Progenitor cell of endocrine pancreas (in vitro differentiated cells): ENCODE measurements at regions not wholly inside any gene's neighbourhood (a gene's known extent, or its start where the extent isn't known, plus 50 kb on each side); places are given as distances from the start of the nearest gene placed in this dataset.

Experiments
- DNase-seq: peaks from one replicate; pipeline ENCODE4 v3.0.0; 2021; ENCODE audit warnings: low spot score; ENCODE audit not compliant: unreplicated experiment
- H3K27ac Mint-ChIP-seq: 2 replicates; pipeline ENCODE4 v1.8.0; 2021; ENCODE audit warnings: mild to moderate bottlenecking, moderate library complexity, mixed read lengths
- H3K27me3 Mint-ChIP-seq: 2 replicates; pipeline ENCODE4 v1.8.0; 2021; ENCODE audit warnings: mixed read lengths
- H3K36me3 Mint-ChIP-seq: 2 replicates; pipeline ENCODE4 v1.8.0; 2022; ENCODE audit warnings: mixed read lengths; ENCODE audit not compliant: insufficient read depth
- H3K4me1 Mint-ChIP-seq: 2 replicates; pipeline ENCODE4 v1.8.0; 2021; ENCODE audit warnings: low read depth, mixed read lengths
- H3K4me3 Mint-ChIP-seq: 2 replicates; pipeline ENCODE4 v1.8.0; 2021; ENCODE audit warnings: low read depth, mild to moderate bottlenecking, moderate library complexity, mixed read lengths
- H3K9me3 Mint-ChIP-seq: 2 replicates; pipeline ENCODE4 v1.8.0; 2021; ENCODE audit warnings: low read depth, mixed read lengths
- TF ChIP-seq, protein P1 (sequence below): fragments of 200-600 bp; sonication (generic); IDR thresholded peaks from one replicate; pipeline ENCODE4 v1.5.0; 2021; ENCODE audit warnings: antibody characterized with exemption, mild to moderate bottlenecking; ENCODE audit not compliant: unreplicated experiment

GRCh38 chr20:1824181-1824580, 71.0 kb upstream of the SIRPA start:
- Mint-ChIP-seq H3K36me3 (no peaks in the 10 kb centered on the region), H3K9me3 (peaks cover 6% of the 10 kb centered on the region), H3K27me3 (peaks cover 10% of the 10 kb centered on the region), H3K4me1 (peaks cover 17% of the 10 kb centered on the region), H3K4me3 (no peak overlapping the region), H3K27ac (no peak overlapping the region)
- no peak for DNase-seq
- TF ChIP-seq, protein P1, sequence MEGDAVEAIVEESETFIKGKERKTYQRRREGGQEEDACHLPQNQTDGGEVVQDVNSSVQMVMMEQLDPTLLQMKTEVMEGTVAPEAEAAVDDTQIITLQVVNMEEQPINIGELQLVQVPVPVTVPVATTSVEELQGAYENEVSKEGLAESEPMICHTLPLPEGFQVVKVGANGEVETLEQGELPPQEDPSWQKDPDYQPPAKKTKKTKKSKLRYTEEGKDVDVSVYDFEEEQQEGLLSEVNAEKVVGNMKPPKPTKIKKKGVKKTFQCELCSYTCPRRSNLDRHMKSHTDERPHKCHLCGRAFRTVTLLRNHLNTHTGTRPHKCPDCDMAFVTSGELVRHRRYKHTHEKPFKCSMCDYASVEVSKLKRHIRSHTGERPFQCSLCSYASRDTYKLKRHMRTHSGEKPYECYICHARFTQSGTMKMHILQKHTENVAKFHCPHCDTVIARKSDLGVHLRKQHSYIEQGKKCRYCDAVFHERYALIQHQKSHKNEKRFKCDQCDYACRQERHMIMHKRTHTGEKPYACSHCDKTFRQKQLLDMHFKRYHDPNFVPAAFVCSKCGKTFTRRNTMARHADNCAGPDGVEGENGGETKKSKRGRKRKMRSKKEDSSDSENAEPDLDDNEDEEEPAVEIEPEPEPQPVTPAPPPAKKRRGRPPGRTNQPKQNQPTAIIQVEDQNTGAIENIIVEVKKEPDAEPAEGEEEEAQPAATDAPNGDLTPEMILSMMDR: no peak

DNA sequence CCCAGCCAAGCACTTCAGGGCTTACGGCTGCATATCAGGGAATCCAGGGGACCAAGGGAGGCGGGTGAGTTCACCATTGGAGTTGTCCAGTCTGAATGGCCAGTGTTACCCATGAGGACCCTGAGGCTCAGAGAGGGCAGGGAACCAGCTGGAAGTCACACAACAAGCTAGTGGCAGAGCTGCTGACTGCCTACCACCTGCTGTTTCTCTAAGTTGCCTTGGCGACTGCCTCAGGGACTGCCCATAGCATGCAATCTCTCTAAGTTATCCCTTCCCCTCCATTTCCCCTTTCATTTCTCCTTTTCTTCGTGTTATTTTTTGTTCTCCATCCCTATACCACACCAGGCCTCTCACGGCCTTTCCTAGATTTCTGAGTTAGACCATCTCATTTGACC, 71.8 kb upstream of the SIRPA start:
- peaks cover 6% of the 10 kb centered on the region for H3K9me3 Mint-ChIP-seq
- H3K27me3 Mint-ChIP-seq: peaks cover 17% of the 10 kb centered on the region
- H3K36me3 Mint-ChIP-seq: no peaks in the 10 kb centered on the region
- TF ChIP-seq, protein P1: no peak
- H3K27ac Mint-ChIP-seq: no peak overlapping the region
- H3K4me1 Mint-ChIP-seq: peaks cover 15% of the 10 kb centered on the region
- no peak for DNase-seq
- no peak overlapping the region for H3K4me3 Mint-ChIP-seq

GRCh38 chr20:1822564-1823449, 72.4 kb upstream of the SIRPA start:
- Mint-ChIP-seq H3K36me3 (no peaks in the 10 kb centered on the region), H3K4me1 (peaks cover 10% of the 10 kb centered on the region), H3K4me3 (no peak overlapping the region)

DNA sequence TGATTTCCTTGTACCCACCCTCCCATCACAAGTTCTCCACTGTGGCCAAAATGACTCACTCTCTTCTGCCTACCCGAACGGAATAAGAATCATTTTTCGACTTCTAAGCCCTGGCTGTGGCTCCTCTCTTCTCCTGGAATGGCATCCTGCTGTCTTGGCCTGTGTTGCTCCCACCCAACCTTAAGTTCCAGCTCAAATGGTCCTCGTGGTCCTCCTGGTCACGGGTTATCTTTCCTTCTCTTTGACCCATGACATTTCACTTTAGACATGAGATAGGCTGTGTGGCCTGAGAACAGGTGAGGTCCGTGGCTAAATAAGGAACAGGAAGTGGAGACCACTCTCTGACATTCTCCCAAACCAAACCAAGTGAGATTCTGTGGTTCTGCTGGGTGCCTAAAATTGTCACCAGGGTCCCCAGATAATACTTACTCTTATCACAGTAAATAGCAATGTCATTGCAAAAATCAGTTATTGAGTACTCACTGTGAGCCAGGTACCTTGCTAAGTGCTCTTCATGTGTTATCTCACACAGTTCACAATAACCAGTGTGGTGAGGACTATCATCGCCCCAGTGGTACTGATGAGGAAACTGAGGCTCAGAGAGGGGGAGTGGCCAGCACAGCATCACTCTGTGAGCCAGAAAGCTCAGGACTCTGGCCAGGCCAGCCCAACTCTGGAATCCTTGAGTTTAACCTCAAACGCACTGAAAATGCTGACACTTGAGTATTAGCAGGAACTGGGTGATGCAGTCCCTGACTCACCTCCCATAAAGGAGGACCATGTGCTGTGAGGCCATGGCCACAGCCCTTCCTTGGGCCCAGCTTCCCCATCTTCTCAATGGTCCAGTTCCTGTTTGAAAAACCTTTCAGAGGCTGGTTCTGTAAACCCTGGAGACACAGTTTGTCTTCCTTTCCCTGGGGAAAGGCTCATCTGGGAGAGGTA, 74.8 kb upstream of the SIRPA start:
- Mint-ChIP-seq H3K4me1 (peaks cover 6% of the 10 kb centered on the region), H3K27ac (no peak overlapping the region), H3K9me3 (peaks cover 6% of the 10 kb centered on the region), H3K36me3 (no peaks in the 10 kb centered on the region), H3K27me3 (peaks cover 38% of the 10 kb centered on the region), H3K4me3 (no peak overlapping the region)
- DNase-seq: no peak
- TF ChIP-seq, protein P1: no peak

More at GRCh38 chr20:1822564-1823449, 72.4 kb upstream of the SIRPA start:
- H3K27me3 Mint-ChIP-seq: peaks cover 23% of the 10 kb centered on the region
- H3K9me3 Mint-ChIP-seq: peaks cover 6% of the 10 kb centered on the region
- DNase-seq: no peak
- TF ChIP-seq, protein P1: no peak
- H3K27ac Mint-ChIP-seq: no peak overlapping the region
